B cell (primary cell): ENCODE measurements at regions not wholly inside any gene's neighbourhood (a gene's known extent, or its start where the extent isn't known, plus 50 kb on each side); places are given as distances from the start of the nearest gene placed in this dataset.

Source experiments
- ATAC-seq: fragments of 200-7000 bp; cut with Tn5 transposase; one replicate; pipeline ENCODE4 v1.10.0; 2021; ENCODE audit warnings: low read depth, mild to moderate bottlenecking, moderate number of reproducible peaks, moderate library complexity
- CTCF ChIA-PET: fragments of 350-600 bp; sonication (Branson Sonifier 250); formaldehyde crosslinking; loops from one replicate; lab custom pipeline; 2021; ENCODE audit warnings: antibody characterized with exemption, inconsistent platforms; lab: Charles Lee
- POLR2A ChIA-PET: fragments of 350-600 bp; sonication (Branson Sonifier 250); formaldehyde crosslinking; loops from one replicate; lab custom pipeline; 2021; ENCODE audit warnings: antibody characterized with exemption; lab: Charles Lee
- DNase-seq: peaks from one replicate; pipeline ENCODE4 v3.0.0; 2013
- H2AFZ ChIP-seq: 2 replicates; pipeline ENCODE4 v1.6.1; 2012; ENCODE audit warnings: mild to moderate bottlenecking, low read depth, low read length; ENCODE audit not compliant: insufficient read depth, poor library complexity, severe bottlenecking
- H3K27ac ChIP-seq, 2 donors: 1 replicate in 1 of 2; 2 replicates in 1 of 2; pipeline ENCODE4 v1.5.1; 2012 to 2013; ENCODE audit warnings: low read length in 2 of 2, mild to moderate bottlenecking in 2 of 2, moderate library complexity in 1 of 2
- H3K27me3 ChIP-seq, 4 experiments: fragments of 200-600 bp in 1 of 4; sonication (generic) in 1 of 4; replicated peaks in 1 of 4; 1 replicate in 2 of 4; 2 replicates in 2 of 4; pipeline versions ENCODE4 v1.6.1 to v1.7.0; 2013 to 2016; ENCODE audit warnings: low read length in 3 of 4, mild to moderate bottlenecking in 2 of 4, mixed read lengths in 1 of 4, moderate library complexity in 1 of 4; ENCODE audit not compliant: insufficient read depth in 4 of 4, control insufficient read depth in 3 of 4; ENCODE audit errors: control extremely low read depth in 1 of 4
- H3K36me3 ChIP-seq, 2 experiments: replicated peaks in 1 of 2; 1 replicate in 1 of 2; 2 replicates in 1 of 2; pipeline versions ENCODE4 v1.6.1 to v1.7.1; 2013; ENCODE audit warnings: low read length in 1 of 2; ENCODE audit not compliant: insufficient read depth in 2 of 2, control insufficient read depth in 1 of 2; ENCODE audit errors: control extremely low read depth in 1 of 2, extremely low read depth in 1 of 2
- H3K4me1 ChIP-seq, 2 donors: fragments of 200-600 bp in 1 of 2; sonication (generic) in 1 of 2; 1 replicate in 1 of 2; 2 replicates in 1 of 2; pipeline versions ENCODE4 v1.5.1 to v1.6.1; 2013 to 2017; ENCODE audit warnings: low read length in 2 of 2; ENCODE audit not compliant: control insufficient read depth in 2 of 2, insufficient read depth in 2 of 2
- H3K4me2 ChIP-seq: replicated peaks from 2 replicates; pipeline ENCODE3; 2012; ENCODE audit warnings: mild to moderate bottlenecking, low read depth, low read length; ENCODE audit not compliant: poor library complexity, severe bottlenecking
- H3K4me3 ChIP-seq, 5 experiments: fragments of 200-600 bp in 1 of 5; sonication (generic) in 1 of 5; 1 replicate in 3 of 5; 2 replicates in 2 of 5; pipeline versions ENCODE4 v1.5.1 to v1.7.0; 2011 to 2016; ENCODE audit warnings: low read length in 4 of 5, mild to moderate bottlenecking in 4 of 5, low read depth in 2 of 5, control low read depth in 1 of 5, moderate library complexity in 1 of 5; ENCODE audit not compliant: insufficient read depth in 1 of 5; ENCODE audit errors: control extremely low read depth in 1 of 5, extremely low read depth in 1 of 5
- H3K79me2 ChIP-seq: fragments of 200-600 bp; sonication (generic); one replicate; pipeline ENCODE4 v1.6.0; 2016; ENCODE audit warnings: low read length; ENCODE audit not compliant: control insufficient read depth, insufficient read depth
- H3K9ac ChIP-seq: fragments of 200-600 bp; sonication (generic); 2 replicates; pipeline ENCODE4 v1.6.1; 2017; ENCODE audit warnings: mild to moderate bottlenecking, low read length, moderate library complexity
- H3K9me3 ChIP-seq, 3 donors: one replicate each; pipeline versions ENCODE4 v1.6.1 to v1.7.1; 2013; ENCODE audit warnings: low read length in 2 of 3; ENCODE audit not compliant: control insufficient read depth in 2 of 3, insufficient read depth in 1 of 3; ENCODE audit errors: control extremely low read depth in 1 of 3
- H4K20me1 ChIP-seq: 2 replicates; pipeline ENCODE4 v1.6.0; 2012; ENCODE audit warnings: mild to moderate bottlenecking, low read length; ENCODE audit not compliant: insufficient read depth, control insufficient read depth, poor library complexity, severe bottlenecking
- H3K27ac Mint-ChIP-seq: one replicate; pipeline ENCODE4 v1.8.0; 2021; ENCODE audit warnings: mixed read lengths
- H3K27me3 Mint-ChIP-seq: one replicate; pipeline ENCODE4 v1.8.0; 2021; ENCODE audit warnings: mixed read lengths
- H3K4me1 Mint-ChIP-seq: one replicate; pipeline ENCODE4 v1.8.0; 2021; ENCODE audit warnings: mixed read lengths
- H3K4me3 Mint-ChIP-seq: one replicate; pipeline ENCODE4 v1.8.0; 2021; ENCODE audit warnings: mixed read lengths
- H3K9me3 Mint-ChIP-seq: one replicate; pipeline ENCODE4 v1.8.0; 2022; ENCODE audit warnings: mixed read lengths; ENCODE audit not compliant: insufficient read depth
- EZH2 ChIP-seq: IDR thresholded peaks from 2 replicates; pipeline ENCODE4 v1.6.1; 2012; ENCODE audit warnings: borderline replicate concordance, low read depth, mild to moderate bottlenecking, moderate library complexity, low read length; ENCODE audit not compliant: insufficient read depth, poor library complexity, severe bottlenecking
- WGBS: methylation state at CpG from one replicate; pipeline ENCODE4 v1.1.5; 2013; ENCODE audit warnings: missing lambda C conversion rate; ENCODE audit not compliant: insufficient coverage; 5-methylcytosine and 5-hydroxymethylcytosine counted together
- intact Hi-C: fragments of 100-400 bp; cut with micrococcal nuclease; formaldehyde crosslinking; loops from one replicate; pipeline ENCODE4 v1.10.0; 2022
- TF ChIP-seq, protein P1 (sequence below): fragments of 200-600 bp; IDR thresholded peaks from one replicate; pipeline ENCODE4 v1.8.0; 2022; ENCODE audit warnings: antibody characterized with exemption, mild to moderate bottlenecking

DNA sequence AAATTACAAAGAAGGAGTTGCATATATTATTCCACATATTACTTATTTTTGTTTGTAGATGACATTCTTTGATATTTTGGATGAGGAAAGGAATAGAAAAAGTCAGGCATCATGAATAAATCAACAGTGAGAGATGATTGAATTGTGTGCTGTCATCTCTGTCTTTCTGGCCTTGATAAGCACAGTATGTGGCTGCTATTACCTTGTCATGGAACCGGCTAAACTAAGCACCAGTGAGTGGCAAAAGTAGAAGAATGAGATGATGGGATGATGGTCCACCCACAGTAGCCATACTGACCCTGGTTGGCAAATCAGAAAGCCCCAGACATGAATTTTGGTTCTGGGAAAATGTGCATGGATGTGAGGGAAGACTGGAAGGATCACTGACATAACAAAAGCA is 361.2 kb upstream of the DMAC1 start:
- H3K79me2 ChIP-seq, result no peaks in the 10 kb centered on the region
- H3K27me3 ChIP-seq, result no peaks in the 10 kb centered on the region
- Mint-ChIP-seq H3K4me1 (peaks cover 8% of the 10 kb centered on the region), H3K9me3 (no peaks in the 10 kb centered on the region), H3K27me3 (no peaks in the 10 kb centered on the region), H3K27ac (no peak overlapping the region), H3K4me3 (no peak overlapping the region)
- no peak overlapping the region for H2AFZ ChIP-seq
- CTCF ChIA-PET, result no interaction called here
- no peak overlapping the region for H3K4me3 ChIP-seq
- 100% methylated on average over 1 of the region's 1 CpG for WGBS
- peaks cover 0 to 7% of the 10 kb centered on the region in 2 donors for H3K4me1 ChIP-seq
- intact Hi-C loops, result no loop called here
- H3K27ac ChIP-seq, result no peak overlapping the region
- H3K4me2 ChIP-seq, result no peak overlapping the region
- ATAC-seq, result no peak
- H3K36me3 ChIP-seq, result no peaks in the 10 kb centered on the region
- no peaks in the 10 kb centered on the region for H4K20me1 ChIP-seq
- no peak overlapping the region for H3K9ac ChIP-seq
- POLR2A ChIA-PET, result no interaction called here
- TF ChIP-seq, protein P1, sequence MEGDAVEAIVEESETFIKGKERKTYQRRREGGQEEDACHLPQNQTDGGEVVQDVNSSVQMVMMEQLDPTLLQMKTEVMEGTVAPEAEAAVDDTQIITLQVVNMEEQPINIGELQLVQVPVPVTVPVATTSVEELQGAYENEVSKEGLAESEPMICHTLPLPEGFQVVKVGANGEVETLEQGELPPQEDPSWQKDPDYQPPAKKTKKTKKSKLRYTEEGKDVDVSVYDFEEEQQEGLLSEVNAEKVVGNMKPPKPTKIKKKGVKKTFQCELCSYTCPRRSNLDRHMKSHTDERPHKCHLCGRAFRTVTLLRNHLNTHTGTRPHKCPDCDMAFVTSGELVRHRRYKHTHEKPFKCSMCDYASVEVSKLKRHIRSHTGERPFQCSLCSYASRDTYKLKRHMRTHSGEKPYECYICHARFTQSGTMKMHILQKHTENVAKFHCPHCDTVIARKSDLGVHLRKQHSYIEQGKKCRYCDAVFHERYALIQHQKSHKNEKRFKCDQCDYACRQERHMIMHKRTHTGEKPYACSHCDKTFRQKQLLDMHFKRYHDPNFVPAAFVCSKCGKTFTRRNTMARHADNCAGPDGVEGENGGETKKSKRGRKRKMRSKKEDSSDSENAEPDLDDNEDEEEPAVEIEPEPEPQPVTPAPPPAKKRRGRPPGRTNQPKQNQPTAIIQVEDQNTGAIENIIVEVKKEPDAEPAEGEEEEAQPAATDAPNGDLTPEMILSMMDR, result no peak
- TF ChIP-seq EZH2, result no peak
- DNase-seq, result no peak
- no peaks in the 10 kb centered on the region for H3K9me3 ChIP-seq

DNA sequence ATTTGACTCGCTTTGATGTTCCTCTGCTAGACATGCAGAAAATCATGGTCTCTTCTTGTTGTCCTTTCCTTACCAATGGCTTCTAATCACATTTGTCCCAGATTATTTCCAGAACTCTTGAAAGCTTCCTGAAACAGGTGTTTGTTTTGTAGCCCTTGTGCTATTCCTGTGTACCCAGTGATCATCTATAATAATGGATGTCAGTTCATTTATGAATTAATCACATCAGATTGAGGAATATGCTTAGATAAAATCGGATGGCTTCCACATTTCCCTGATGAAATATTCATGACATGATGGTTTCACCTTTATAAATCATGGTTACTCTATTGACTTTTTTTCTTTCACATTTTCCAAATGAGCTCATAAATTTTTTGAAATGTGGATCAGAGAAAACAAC is 359.0 kb upstream of the DMAC1 start:
- ChIA-PET CTCF (no interaction called here), POLR2A (no interaction called here)
- H3K4me3 ChIP-seq, result no peak overlapping the region
- Mint-ChIP-seq H3K27me3 (no peaks in the 10 kb centered on the region), H3K4me3 (no peak overlapping the region), H3K9me3 (no peaks in the 10 kb centered on the region), H3K4me1 (peaks cover 10% of the 10 kb centered on the region), H3K27ac (no peak overlapping the region)
- TF ChIP-seq EZH2, result no peak
- TF ChIP-seq, protein P1, result no peak
- no peaks in the 10 kb centered on the region for H3K27me3 ChIP-seq
- no peaks in the 10 kb centered on the region for H3K36me3 ChIP-seq
- no peak overlapping the region for H2AFZ ChIP-seq
- DNase-seq (no peak), ATAC-seq (no peak)
- no peak overlapping the region for H3K27ac ChIP-seq
- no peak overlapping the region for H3K4me2 ChIP-seq
- H3K79me2 ChIP-seq, result no peaks in the 10 kb centered on the region
- no peak overlapping the region for H3K9ac ChIP-seq
- no peaks in the 10 kb centered on the region for H4K20me1 ChIP-seq
- peaks cover 0 to 7% of the 10 kb centered on the region in 2 donors for H3K4me1 ChIP-seq
- no peaks in the 10 kb centered on the region for H3K9me3 ChIP-seq
- WGBS, result 83% methylated on average over 1 of the region's 2 CpGs
- intact Hi-C loops, result no loop called here
